ENCODE measurements at regions not wholly inside any gene's neighbourhood (a gene's known extent, or its start where the extent isn't known, plus 50 kb on each side); places are given as distances from the start of the nearest gene placed in this dataset.

- no peaks in the 10 kb centered on the region for H3K27me3 ChIP-seq (ENCODE audit: control insufficient read depth, insufficient read depth)
- H3K4me1 ChIP-seq (ENCODE audit: control insufficient read depth, insufficient read depth, low read length) = no peaks in the 10 kb centered on the region
- 48% methylated on average over 12 of the region's 12 CpGs for WGBS
- ATAC-seq (no peak), DNase-seq (no peak)
- no peak overlapping the region for H3K27ac ChIP-seq (ENCODE audit: low read length)
- no peaks in the 10 kb centered on the region for H3K9me3 ChIP-seq (ENCODE audit: control insufficient read depth, low read length)
- H3K4me3 ChIP-seq (ENCODE audit: low read length) = no peak overlapping the region
- intact Hi-C loops (cut with DNase I) = no loop called here
Observed at GRCh38 chr1:221809091-221810029, 67.5 kb upstream of the DUSP10 start.

DNA sequence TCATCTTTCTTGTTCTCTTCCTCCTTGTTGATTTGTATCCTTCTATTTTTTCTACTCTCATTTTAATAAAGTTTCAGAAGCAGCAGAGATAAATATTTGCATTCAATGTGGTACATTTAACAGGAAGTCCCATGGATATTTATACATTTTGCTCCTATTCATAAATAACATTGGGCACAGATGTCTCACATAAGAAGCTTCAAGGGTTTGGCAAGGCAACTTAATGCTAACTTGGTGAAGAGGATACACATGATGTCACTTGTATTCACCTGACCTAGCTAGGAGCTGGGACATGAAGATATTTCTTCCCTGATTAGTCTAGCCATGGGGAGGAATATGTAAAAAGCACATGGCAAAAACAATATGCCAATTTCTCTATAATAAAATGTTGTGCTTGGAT is 65.1 kb upstream of the DUSP10 start:
- Histone ChIP-seq H3K4me1 (ENCODE audit: control insufficient read depth, insufficient read depth, low read length) (no peaks in the 10 kb centered on the region), H3K4me3 (ENCODE audit: low read length) (no peak overlapping the region), H3K27ac (ENCODE audit: low read length) (no peak overlapping the region), H3K9me3 (ENCODE audit: control insufficient read depth, low read length) (no peaks in the 10 kb centered on the region), H3K27me3 (ENCODE audit: control insufficient read depth, insufficient read depth) (no peaks in the 10 kb centered on the region)
- ATAC-seq = no peak
- no peak for DNase-seq
- intact Hi-C loops (cut with DNase I) = no loop called here

DNA sequence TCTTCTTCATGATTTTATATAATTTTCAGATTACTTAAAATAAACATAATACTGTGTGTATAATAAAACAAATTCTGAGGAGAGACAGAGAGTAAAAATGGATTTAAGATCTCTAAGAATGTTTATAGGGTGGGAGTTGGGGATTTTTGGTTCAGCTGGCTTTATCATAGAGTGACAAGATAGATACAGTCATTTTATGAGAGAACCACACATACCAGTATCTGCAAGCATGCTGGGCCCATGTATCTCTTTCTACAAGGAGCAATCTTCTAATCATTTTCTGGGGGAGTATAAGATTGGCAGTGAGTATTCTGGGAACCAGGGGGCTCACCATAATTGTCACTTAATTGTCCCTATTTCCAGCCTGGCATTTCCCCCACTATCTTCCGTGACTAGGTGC is 64.3 kb upstream of the DUSP10 start:
- no peak for ATAC-seq
- Histone ChIP-seq H3K27me3 (ENCODE audit: control insufficient read depth, insufficient read depth) (no peaks in the 10 kb centered on the region), H3K27ac (ENCODE audit: low read length) (no peak overlapping the region), H3K4me1 (ENCODE audit: control insufficient read depth, insufficient read depth, low read length) (no peaks in the 10 kb centered on the region), H3K9me3 (ENCODE audit: control insufficient read depth, low read length) (no peaks in the 10 kb centered on the region), H3K4me3 (ENCODE audit: low read length) (no peak overlapping the region)
- WGBS = 98% methylated on average over 1 of the region's 1 CpG
- no peak for DNase-seq
- intact Hi-C loops (cut with DNase I) = no loop called here

DNA sequence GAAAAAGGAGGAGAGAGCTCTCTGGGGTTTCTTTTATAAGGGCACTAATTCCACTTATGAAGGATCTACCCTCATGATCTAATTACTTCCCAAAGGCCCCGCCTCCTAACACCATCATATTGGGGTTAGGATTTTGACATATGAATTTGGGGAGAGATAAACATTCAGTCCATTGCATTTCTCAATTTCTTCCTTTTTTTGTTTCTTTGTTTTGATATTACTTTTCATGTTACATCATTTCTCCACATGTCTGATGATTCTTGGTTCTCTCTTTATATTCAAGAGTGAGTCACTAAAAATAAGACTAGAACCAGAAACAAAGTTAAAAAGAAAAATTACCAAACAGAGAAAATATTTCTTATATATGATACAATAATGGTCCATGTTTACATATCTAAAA is 63.2 kb upstream of the DUSP10 start:
- no peak for ATAC-seq

GRCh38 chr1:221804303-221804702 is 62.4 kb upstream of the DUSP10 start:
- Histone ChIP-seq H3K4me3 (ENCODE audit: low read length) (no peak overlapping the region), H3K27ac (ENCODE audit: low read length) (no peak overlapping the region), H3K4me1 (ENCODE audit: control insufficient read depth, insufficient read depth, low read length) (no peaks in the 10 kb centered on the region), H3K9me3 (ENCODE audit: control insufficient read depth, low read length) (no peaks in the 10 kb centered on the region), H3K27me3 (ENCODE audit: control insufficient read depth, insufficient read depth) (no peaks in the 10 kb centered on the region)
- 41% methylated on average over 3 of the region's 3 CpGs for WGBS
- intact Hi-C loops (cut with DNase I) = no loop called here
- no peak for DNase-seq
- no peak for ATAC-seq

More for the DNA sequence above, 63.2 kb upstream of the DUSP10 start:
- 90% methylated on average over 1 of the region's 1 CpG for WGBS
- no peak overlapping the region for H3K27ac ChIP-seq (ENCODE audit: low read length)
- DNase-seq = no peak
- H3K4me3 ChIP-seq (ENCODE audit: low read length) = no peak overlapping the region
- no peaks in the 10 kb centered on the region for H3K4me1 ChIP-seq (ENCODE audit: control insufficient read depth, insufficient read depth, low read length)
- no peaks in the 10 kb centered on the region for H3K27me3 ChIP-seq (ENCODE audit: control insufficient read depth, insufficient read depth)
- intact Hi-C loops (cut with DNase I) = no loop called here
- no peaks in the 10 kb centered on the region for H3K9me3 ChIP-seq (ENCODE audit: control insufficient read depth, low read length)

DNA sequence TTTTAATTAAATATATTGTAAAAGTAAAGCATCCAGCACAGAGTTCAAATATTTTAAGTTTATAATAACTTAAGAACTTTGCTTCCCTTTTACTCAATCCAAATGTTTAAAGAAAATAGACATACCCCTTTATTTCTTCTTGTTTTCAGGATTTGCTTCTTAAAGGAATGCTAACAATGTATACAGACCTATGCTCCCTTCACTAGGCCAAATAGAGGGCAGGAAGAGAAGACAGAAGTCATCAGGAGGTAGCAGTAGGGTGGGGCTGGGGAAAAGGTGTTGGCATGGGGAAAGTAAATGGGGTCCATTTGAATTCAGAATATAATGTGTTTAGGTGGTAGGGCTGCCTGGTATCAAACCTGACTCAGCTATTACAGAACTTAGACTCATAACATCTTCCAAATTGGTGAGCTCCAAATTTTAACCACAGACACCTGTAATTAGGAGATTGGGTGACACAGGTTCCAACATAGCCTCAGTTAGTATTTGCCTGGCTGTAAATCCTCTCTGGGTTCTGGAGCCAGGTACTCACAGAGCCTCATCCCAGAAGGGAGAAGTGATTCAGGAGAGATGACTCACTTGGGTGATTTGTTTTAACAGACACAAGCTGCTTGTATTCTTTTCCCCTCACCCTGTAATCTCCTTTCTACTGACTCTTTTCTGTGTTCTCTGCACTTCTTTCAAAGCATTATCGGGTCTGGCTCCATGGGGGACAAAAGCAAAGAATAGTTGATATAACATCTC is 60.1 kb upstream of the DUSP10 start:
- Histone ChIP-seq H3K4me1 (ENCODE audit: control insufficient read depth, insufficient read depth, low read length) (no peaks in the 10 kb centered on the region), H3K9me3 (ENCODE audit: control insufficient read depth, low read length) (no peaks in the 10 kb centered on the region), H3K27me3 (ENCODE audit: control insufficient read depth, insufficient read depth) (no peaks in the 10 kb centered on the region), H3K4me3 (ENCODE audit: low read length) (no peak overlapping the region), H3K27ac (ENCODE audit: low read length) (no peak overlapping the region)
- DNase-seq (no peak), ATAC-seq (no peak)
- intact Hi-C loops (cut with DNase I) = no loop called here
- WGBS = 37% methylated on average over 1 of the region's 1 CpG

DNA sequence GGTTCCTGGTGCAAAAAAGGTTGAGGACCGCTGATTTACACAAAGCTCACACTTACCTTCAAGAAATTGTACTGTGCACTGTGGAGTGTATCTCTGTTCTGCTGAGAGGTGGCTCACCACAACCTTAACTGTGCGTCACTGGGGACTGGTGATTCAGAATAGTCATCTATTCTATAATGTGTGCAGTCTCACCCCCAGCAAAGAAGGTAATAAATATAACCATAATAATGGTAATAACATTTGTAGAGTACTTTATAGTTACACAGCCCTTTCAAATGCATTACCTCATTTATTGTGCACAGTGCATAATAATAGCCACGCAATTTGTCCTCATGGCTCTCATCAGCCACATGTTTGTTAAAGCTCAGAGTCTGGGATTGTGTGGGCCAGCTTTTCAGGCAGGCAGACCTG is 59.4 kb upstream of the DUSP10 start:
- Histone ChIP-seq H3K27ac (ENCODE audit: low read length) (no peak overlapping the region), H3K9me3 (ENCODE audit: control insufficient read depth, low read length) (no peaks in the 10 kb centered on the region), H3K4me1 (ENCODE audit: control insufficient read depth, insufficient read depth, low read length) (no peaks in the 10 kb centered on the region), H3K27me3 (ENCODE audit: control insufficient read depth, insufficient read depth) (no peaks in the 10 kb centered on the region), H3K4me3 (ENCODE audit: low read length) (no peak overlapping the region)
- ATAC-seq = no peak
- WGBS = 95% methylated on average over 3 of the region's 3 CpGs
- DNase-seq = no peak
- intact Hi-C loops (cut with DNase I) = no loop called here

GRCh38 chr1:221800831-221801230 is 58.9 kb upstream of the DUSP10 start:
- H3K4me1 ChIP-seq (ENCODE audit: control insufficient read depth, insufficient read depth, low read length) = no peaks in the 10 kb centered on the region
- DNase-seq (no peak), ATAC-seq (no peak)
- H3K27ac ChIP-seq (ENCODE audit: low read length) = no peak overlapping the region
- no peak overlapping the region for H3K4me3 ChIP-seq (ENCODE audit: low read length)
- 49% methylated on average over 3 of the region's 3 CpGs for WGBS
- H3K27me3 ChIP-seq (ENCODE audit: control insufficient read depth, insufficient read depth) = no peaks in the 10 kb centered on the region
- intact Hi-C loops (cut with DNase I) = no loop called here
- no peaks in the 10 kb centered on the region for H3K9me3 ChIP-seq (ENCODE audit: control insufficient read depth, low read length)

- Histone ChIP-seq H3K9me3 (ENCODE audit: control insufficient read depth, low read length) (no peaks in the 10 kb centered on the region), H3K4me3 (ENCODE audit: low read length) (no peak overlapping the region), H3K27ac (ENCODE audit: low read length) (no peak overlapping the region), H3K27me3 (ENCODE audit: control insufficient read depth, insufficient read depth) (no peaks in the 10 kb centered on the region), H3K4me1 (ENCODE audit: control insufficient read depth, insufficient read depth, low read length) (no peaks in the 10 kb centered on the region)
- intact Hi-C loops (cut with DNase I) = no loop called here
- no peak for DNase-seq
- no peak for ATAC-seq
Observed at GRCh38 chr1:221797506-221797905, 55.6 kb upstream of the DUSP10 start.

- H3K4me3 ChIP-seq (ENCODE audit: low read length) = no peak overlapping the region
- H3K27me3 ChIP-seq (ENCODE audit: control insufficient read depth, insufficient read depth) = no peaks in the 10 kb centered on the region
- no peaks in the 10 kb centered on the region for H3K4me1 ChIP-seq (ENCODE audit: control insufficient read depth, insufficient read depth, low read length)
- no peak for ATAC-seq
- no peak overlapping the region for H3K27ac ChIP-seq (ENCODE audit: low read length)
- H3K9me3 ChIP-seq (ENCODE audit: control insufficient read depth, low read length) = no peaks in the 10 kb centered on the region
- no peak for DNase-seq
- WGBS = 80% methylated on average over 2 of the region's 2 CpGs
- intact Hi-C loops (cut with DNase I) = no loop called here
Observed at GRCh38 chr1:221796700-221797099, 54.8 kb upstream of the DUSP10 start.

DNA sequence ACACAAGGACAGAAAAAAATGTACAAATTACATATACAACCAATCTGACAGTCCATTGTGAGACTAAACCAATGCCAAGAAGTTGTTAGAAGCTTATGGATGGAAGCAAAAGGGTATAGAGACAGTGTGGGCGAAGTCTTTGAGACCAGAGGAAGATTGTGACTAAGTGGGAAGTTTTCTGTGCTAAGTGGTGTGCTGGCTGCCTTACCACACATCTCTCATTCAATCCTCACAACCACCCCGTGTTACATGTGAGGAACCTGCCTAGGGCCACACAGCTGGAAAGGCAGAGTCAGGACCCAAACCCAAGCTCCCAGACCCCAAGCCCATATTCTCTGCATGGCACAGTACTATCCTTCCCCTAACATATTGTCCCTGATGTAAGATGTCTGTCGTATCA is 53.5 kb upstream of the DUSP10 start:
- no peak overlapping the region for H3K27ac ChIP-seq (ENCODE audit: low read length)
- no peaks in the 10 kb centered on the region for H3K9me3 ChIP-seq (ENCODE audit: control insufficient read depth, low read length)
- no peaks in the 10 kb centered on the region for H3K4me1 ChIP-seq (ENCODE audit: control insufficient read depth, insufficient read depth, low read length)
- ATAC-seq (no peak), DNase-seq (no peak)
- intact Hi-C loops (cut with DNase I) = no loop called here
- H3K4me3 ChIP-seq (ENCODE audit: low read length) = no peak overlapping the region
- 90% methylated on average over 3 of the region's 3 CpGs for WGBS
- no peaks in the 10 kb centered on the region for H3K27me3 ChIP-seq (ENCODE audit: control insufficient read depth, insufficient read depth)
